ENCODE measurements at regions not wholly inside any gene's neighbourhood (a gene's known extent, or its start where the extent isn't known, plus 50 kb on each side); places are given as distances from the start of the nearest gene placed in this dataset.

- Mint-ChIP-seq H3K4me3 (no peak overlapping the region), H3K27me3 (no peaks in the 10 kb centered on the region), H3K9me3 (peaks cover 0 to under 1% (median 0%) of the 10 kb centered on the region in 7 donors), H3K36me3 (no peaks in the 10 kb centered on the region), H3K4me1 (peaks cover 0 to 3% (median 0%) of the 10 kb centered on the region in 4 donors), H3K27ac (no peak overlapping the region)
- Histone ChIP-seq H3K27me3 (ENCODE audit: control insufficient read depth, insufficient read depth, low read length) (no peaks in the 10 kb centered on the region), H3K27ac (ENCODE audit: insufficient read depth, low read length, poor library complexity, severe bottlenecking) (no peak overlapping the region), H3K4me1 (ENCODE audit: control insufficient read depth, insufficient read depth, low read length, poor library complexity, severe bottlenecking) (no peaks in the 10 kb centered on the region), H3K36me3 (ENCODE audit: control insufficient read depth, insufficient read depth, low read length) (no peaks in the 10 kb centered on the region), H3K9me3 (ENCODE audit: control insufficient read depth in 2 of 2, low read length in 2 of 2) (no peaks in the 10 kb centered on the region), H3K4me3 (ENCODE audit: low read depth, low read length) (no peak overlapping the region)
- ATAC-seq (ENCODE audit: low read depth in 2 of 2), result no peak
- no peak for DNase-seq
Measured at GRCh38 chr19:29415507-29415906, 110.3 kb upstream of the VSTM2B start.

GRCh38 chr19:29417048-29417447 is 108.7 kb upstream of the VSTM2B start:
- no peak overlapping the region for H3K27ac ChIP-seq (ENCODE audit: insufficient read depth, low read length, poor library complexity, severe bottlenecking)
- H3K36me3 Mint-ChIP-seq, result no peaks in the 10 kb centered on the region
- no peaks in the 10 kb centered on the region for H3K27me3 ChIP-seq (ENCODE audit: control insufficient read depth, insufficient read depth, low read length)
- no peak overlapping the region for H3K4me3 Mint-ChIP-seq
- DNase-seq (no peak), ATAC-seq (ENCODE audit: low read depth in 2 of 2) (no peak)
- H3K27me3 Mint-ChIP-seq, result no peaks in the 10 kb centered on the region
- H3K36me3 ChIP-seq (ENCODE audit: control insufficient read depth, insufficient read depth, low read length), result no peaks in the 10 kb centered on the region
- H3K27ac Mint-ChIP-seq, result no peak overlapping the region
- no peaks in the 10 kb centered on the region for H3K4me1 ChIP-seq (ENCODE audit: control insufficient read depth, insufficient read depth, low read length, poor library complexity, severe bottlenecking)
- H3K9me3 ChIP-seq (ENCODE audit: control insufficient read depth in 2 of 2, low read length in 2 of 2), result no peaks in the 10 kb centered on the region
- H3K4me1 Mint-ChIP-seq, result peaks cover 0 to 3% (median 0%) of the 10 kb centered on the region in 4 donors
- H3K9me3 Mint-ChIP-seq, result peaks cover 0 to 3% (median 0%) of the 10 kb centered on the region in 7 donors
- no peak overlapping the region for H3K4me3 ChIP-seq (ENCODE audit: low read depth, low read length)

GRCh38 chr19:29418201-29418600 is 107.6 kb upstream of the VSTM2B start:
- peaks cover 0 to 3% (median 0%) of the 10 kb centered on the region in 7 donors for H3K9me3 Mint-ChIP-seq
- ATAC-seq (ENCODE audit: low read depth in 2 of 2) (no peak), DNase-seq (no peak)
- H3K27me3 ChIP-seq (ENCODE audit: control insufficient read depth, insufficient read depth, low read length), result no peaks in the 10 kb centered on the region
- no peaks in the 10 kb centered on the region for H3K36me3 Mint-ChIP-seq
- no peak overlapping the region for H3K27ac Mint-ChIP-seq
- no peaks in the 10 kb centered on the region for H3K36me3 ChIP-seq (ENCODE audit: control insufficient read depth, insufficient read depth, low read length)
- H3K9me3 ChIP-seq (ENCODE audit: control insufficient read depth in 2 of 2, low read length in 2 of 2), result no peaks in the 10 kb centered on the region
- H3K4me1 ChIP-seq (ENCODE audit: control insufficient read depth, insufficient read depth, low read length, poor library complexity, severe bottlenecking), result no peaks in the 10 kb centered on the region
- peaks cover 0 to 3% (median 0%) of the 10 kb centered on the region in 4 donors for H3K4me1 Mint-ChIP-seq
- H3K27ac ChIP-seq (ENCODE audit: insufficient read depth, low read length, poor library complexity, severe bottlenecking), result no peak overlapping the region
- no peak overlapping the region for H3K4me3 Mint-ChIP-seq
- no peaks in the 10 kb centered on the region for H3K27me3 Mint-ChIP-seq
- no peak overlapping the region for H3K4me3 ChIP-seq (ENCODE audit: low read depth, low read length)

- Mint-ChIP-seq H3K4me1 (peaks cover 0 to 3% (median 0%) of the 10 kb centered on the region in 4 donors), H3K27me3 (no peaks in the 10 kb centered on the region), H3K27ac (no peak overlapping the region), H3K9me3 (peaks cover 0 to 3% (median 0%) of the 10 kb centered on the region in 7 donors), H3K36me3 (no peaks in the 10 kb centered on the region), H3K4me3 (no peak overlapping the region)
- ATAC-seq (ENCODE audit: low read depth in 2 of 2) (no peak), DNase-seq (no peak)
- H3K27me3 ChIP-seq (ENCODE audit: control insufficient read depth, insufficient read depth, low read length), result no peaks in the 10 kb centered on the region
- no peak overlapping the region for H3K27ac ChIP-seq (ENCODE audit: insufficient read depth, low read length, poor library complexity, severe bottlenecking)
- no peaks in the 10 kb centered on the region for H3K36me3 ChIP-seq (ENCODE audit: control insufficient read depth, insufficient read depth, low read length)
- no peaks in the 10 kb centered on the region for H3K4me1 ChIP-seq (ENCODE audit: control insufficient read depth, insufficient read depth, low read length, poor library complexity, severe bottlenecking)
- no peaks in the 10 kb centered on the region for H3K9me3 ChIP-seq (ENCODE audit: control insufficient read depth in 2 of 2, low read length in 2 of 2)
- H3K4me3 ChIP-seq (ENCODE audit: low read depth, low read length), result no peak overlapping the region
Measured at GRCh38 chr19:29420065-29420464, 105.7 kb upstream of the VSTM2B start.

GRCh38 chr19:29420482-29421195 is 105.2 kb upstream of the VSTM2B start:
- H3K27me3 Mint-ChIP-seq, result no peaks in the 10 kb centered on the region
- H3K4me3 Mint-ChIP-seq, result no peak overlapping the region
- H3K9me3 ChIP-seq (ENCODE audit: control insufficient read depth in 2 of 2, low read length in 2 of 2), result no peaks in the 10 kb centered on the region

GRCh38 chr19:29421196-29421545 is 104.6 kb upstream of the VSTM2B start:
- H3K4me1 ChIP-seq (ENCODE audit: control insufficient read depth, insufficient read depth, low read length, poor library complexity, severe bottlenecking), result no peaks in the 10 kb centered on the region
- H3K27me3 ChIP-seq (ENCODE audit: control insufficient read depth, insufficient read depth, low read length), result no peaks in the 10 kb centered on the region
- DNase-seq (no peak), ATAC-seq (ENCODE audit: low read depth in 2 of 2) (no peak)
- Mint-ChIP-seq H3K4me1 (peaks cover 0 to 3% (median 0%) of the 10 kb centered on the region in 4 donors), H3K36me3 (no peaks in the 10 kb centered on the region), H3K9me3 (peaks cover 0 to 3% (median 0%) of the 10 kb centered on the region in 7 donors), H3K27me3 (no peaks in the 10 kb centered on the region), H3K27ac (no peak overlapping the region), H3K4me3 (no peak overlapping the region)
- H3K36me3 ChIP-seq (ENCODE audit: control insufficient read depth, insufficient read depth, low read length), result no peaks in the 10 kb centered on the region
- no peaks in the 10 kb centered on the region for H3K9me3 ChIP-seq (ENCODE audit: control insufficient read depth in 2 of 2, low read length in 2 of 2)
- no peak overlapping the region for H3K4me3 ChIP-seq (ENCODE audit: low read depth, low read length)
- no peak overlapping the region for H3K27ac ChIP-seq (ENCODE audit: insufficient read depth, low read length, poor library complexity, severe bottlenecking)

More at GRCh38 chr19:29420482-29421195, 105.2 kb upstream of the VSTM2B start:
- Mint-ChIP-seq H3K27ac (no peak overlapping the region), H3K9me3 (peaks cover 0 to 3% (median 0%) of the 10 kb centered on the region in 7 donors), H3K36me3 (no peaks in the 10 kb centered on the region), H3K4me1 (peaks cover 0 to 3% (median 0%) of the 10 kb centered on the region in 4 donors)
- DNase-seq, result no peak
- no peaks in the 10 kb centered on the region for H3K4me1 ChIP-seq (ENCODE audit: control insufficient read depth, insufficient read depth, low read length, poor library complexity, severe bottlenecking)
- no peak overlapping the region for H3K27ac ChIP-seq (ENCODE audit: insufficient read depth, low read length, poor library complexity, severe bottlenecking)
- H3K36me3 ChIP-seq (ENCODE audit: control insufficient read depth, insufficient read depth, low read length), result no peaks in the 10 kb centered on the region
- H3K4me3 ChIP-seq (ENCODE audit: low read depth, low read length), result no peak overlapping the region
- H3K27me3 ChIP-seq (ENCODE audit: control insufficient read depth, insufficient read depth, low read length), result no peaks in the 10 kb centered on the region
- no peak for ATAC-seq (ENCODE audit: low read depth in 2 of 2)

- no peak overlapping the region for H3K27ac Mint-ChIP-seq
- H3K4me1 Mint-ChIP-seq, result peaks cover 0 to 3% (median 0%) of the 10 kb centered on the region in 4 donors
- no peak overlapping the region for H3K4me3 Mint-ChIP-seq
Measured at GRCh38 chr19:29422047-29422446, 103.7 kb upstream of the VSTM2B start.

GRCh38 chr19:29422486-29423085 is 103.2 kb upstream of the VSTM2B start:
- ATAC-seq (ENCODE audit: low read depth in 2 of 2) (no peak), DNase-seq (no peak)
- no peaks in the 10 kb centered on the region for H3K27me3 Mint-ChIP-seq
- H3K36me3 Mint-ChIP-seq, result no peaks in the 10 kb centered on the region
- Histone ChIP-seq H3K36me3 (ENCODE audit: control insufficient read depth, insufficient read depth, low read length) (no peaks in the 10 kb centered on the region), H3K27me3 (ENCODE audit: control insufficient read depth, insufficient read depth, low read length) (no peaks in the 10 kb centered on the region), H3K9me3 (ENCODE audit: control insufficient read depth in 2 of 2, low read length in 2 of 2) (no peaks in the 10 kb centered on the region), H3K4me3 (ENCODE audit: low read depth, low read length) (no peak overlapping the region), H3K4me1 (ENCODE audit: control insufficient read depth, insufficient read depth, low read length, poor library complexity, severe bottlenecking) (no peaks in the 10 kb centered on the region), H3K27ac (ENCODE audit: insufficient read depth, low read length, poor library complexity, severe bottlenecking) (no peak overlapping the region)
- no peak overlapping the region for H3K27ac Mint-ChIP-seq
- H3K4me3 Mint-ChIP-seq, result no peak overlapping the region
- peaks cover 0 to 3% (median 0%) of the 10 kb centered on the region in 7 donors for H3K9me3 Mint-ChIP-seq
- H3K4me1 Mint-ChIP-seq, result peaks cover 0 to 3% (median 0%) of the 10 kb centered on the region in 4 donors

More at GRCh38 chr19:29422047-29422446, 103.7 kb upstream of the VSTM2B start:
- Histone ChIP-seq H3K36me3 (ENCODE audit: control insufficient read depth, insufficient read depth, low read length) (no peaks in the 10 kb centered on the region), H3K9me3 (ENCODE audit: control insufficient read depth in 2 of 2, low read length in 2 of 2) (no peaks in the 10 kb centered on the region), H3K4me1 (ENCODE audit: control insufficient read depth, insufficient read depth, low read length, poor library complexity, severe bottlenecking) (no peaks in the 10 kb centered on the region), H3K27me3 (ENCODE audit: control insufficient read depth, insufficient read depth, low read length) (no peaks in the 10 kb centered on the region), H3K27ac (ENCODE audit: insufficient read depth, low read length, poor library complexity, severe bottlenecking) (no peak overlapping the region), H3K4me3 (ENCODE audit: low read depth, low read length) (no peak overlapping the region)
- DNase-seq (no peak), ATAC-seq (ENCODE audit: low read depth in 2 of 2) (no peak)
- Mint-ChIP-seq H3K27me3 (no peaks in the 10 kb centered on the region), H3K9me3 (peaks cover 0 to 3% (median 0%) of the 10 kb centered on the region in 7 donors), H3K36me3 (no peaks in the 10 kb centered on the region)

Data from CD4-positive, CD25-positive, alpha-beta regulatory T cell (primary cell).